SH-SY5Y (cell line): ENCODE measurements at regions not wholly inside any gene's neighbourhood (a gene's known extent, or its start where the extent isn't known, plus 50 kb on each side); places are given as distances from the start of the nearest gene placed in this dataset.

Source experiments
- GATA2 ChIP-seq: IDR thresholded peaks from 2 replicates; pipeline ENCODE4 v1.6.1; 2011; ENCODE audit warnings: mild to moderate bottlenecking, low read depth, low read length
- GATA3 ChIP-seq: IDR thresholded peaks from 2 replicates; pipeline ENCODE4 v1.6.1; 2011; ENCODE audit warnings: low read depth, mild to moderate bottlenecking, low read length, moderate library complexity

GRCh38 chr5:96597438-96598020 lies 64.6 kb upstream of the CAST start:
- no peak for TF ChIP-seq GATA3
- TF ChIP-seq GATA2 = no peak

DNA sequence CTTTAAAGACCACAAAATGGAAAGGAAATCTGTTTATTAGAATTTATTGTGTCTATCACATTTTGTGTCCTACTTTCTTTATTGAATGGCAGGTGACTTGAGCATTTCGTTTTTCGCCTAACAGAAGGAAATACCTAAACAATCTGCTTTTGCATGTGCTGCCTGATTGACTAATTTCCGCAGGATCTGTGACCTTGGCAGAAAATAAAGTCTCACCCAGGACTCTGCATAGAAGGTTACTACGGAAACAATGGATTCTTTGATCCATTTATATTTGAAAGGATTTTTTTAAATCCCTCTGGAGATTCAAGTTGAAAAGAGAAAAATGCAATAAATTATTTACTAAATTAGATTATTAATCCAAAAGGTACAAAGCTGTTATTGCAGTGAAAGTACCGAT lies 61.0 kb upstream of the CAST start:
- no peak for TF ChIP-seq GATA3
- TF ChIP-seq GATA2 = no peak

- no peak for TF ChIP-seq GATA3
Measured at GRCh38 chr5:96601715-96602244, 60.4 kb upstream of the CAST start.

DNA sequence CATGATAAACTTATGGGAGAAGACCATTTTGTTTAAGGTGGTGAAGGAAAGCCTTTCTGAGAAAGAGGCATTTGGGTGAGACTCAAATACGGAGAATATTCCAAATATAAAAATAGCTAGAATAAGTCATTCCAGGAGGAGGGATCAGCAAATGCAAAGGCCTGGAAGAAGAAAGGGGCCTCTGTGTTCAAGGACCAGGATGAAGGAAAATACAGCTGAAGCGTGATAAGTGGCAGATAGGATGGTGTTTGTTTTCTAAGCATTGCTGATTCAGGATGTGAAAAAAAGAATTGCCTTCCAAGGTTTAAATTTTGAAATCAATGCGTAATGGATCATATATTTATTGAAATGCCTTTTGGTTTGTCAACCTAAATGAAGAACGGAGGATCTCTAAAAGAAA lies 59.4 kb upstream of the CAST start:
- TF ChIP-seq GATA2 = no peak
- TF ChIP-seq GATA3 = no peak

- TF ChIP-seq GATA3 (0 out of 2 replicates have a peak, but pooled peaks have one; percentile 39), GATA2 (peak; percentile 24; the same call in 1 of the 2 replicates)
Measured at GRCh38 chr5:96605144-96605837, 56.9 kb upstream of the CAST start.

- TF ChIP-seq GATA2 = no peak
- no peak for TF ChIP-seq GATA3
Measured at GRCh38 chr5:96609369-96609768, 52.8 kb upstream of the CAST start.

- TF ChIP-seq GATA2 = no peak
- no peak for TF ChIP-seq GATA3
Measured at GRCh38 chr5:96610747-96611146, 51.4 kb upstream of the CAST start.

GRCh38 chr5:96611946-96612345 lies 50.2 kb upstream of the CAST start:
- TF ChIP-seq GATA3 (no peak), GATA2 (no peak)
